Islet of Langerhans (tissue), 1 donor: ENCODE measurements at regions not wholly inside any gene's neighbourhood (a gene's known extent, or its start where the extent isn't known, plus 50 kb on each side); places are given as distances from the start of the nearest gene placed in this dataset.

Experiments used
- FAIRE-seq: peaks from one replicate; lab custom pipeline; 2011; peaks lifted over from hg19 to GRCh38; lab: Jason Lieb, UNC

DNA sequence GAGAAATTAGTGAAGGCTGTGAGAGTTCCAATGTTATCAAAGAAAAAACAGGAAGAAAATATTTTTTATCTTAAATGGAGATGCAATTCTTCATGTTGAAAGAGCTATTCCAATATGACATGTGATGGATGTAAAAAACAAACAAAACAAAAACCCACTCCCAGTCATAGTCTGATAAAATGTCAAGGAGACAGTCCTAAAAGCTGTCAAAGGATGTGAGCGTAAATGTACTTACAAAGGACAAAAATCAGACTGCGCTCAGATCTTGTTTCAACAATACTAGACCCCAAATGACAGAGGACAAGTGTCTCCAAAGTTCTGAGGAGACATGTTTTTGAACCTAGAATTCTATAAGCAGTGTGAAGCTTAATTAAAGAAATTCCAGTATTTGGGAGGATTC lies 265.8 kb downstream of the PLPP3 start:
- no peak for FAIRE-seq

DNA sequence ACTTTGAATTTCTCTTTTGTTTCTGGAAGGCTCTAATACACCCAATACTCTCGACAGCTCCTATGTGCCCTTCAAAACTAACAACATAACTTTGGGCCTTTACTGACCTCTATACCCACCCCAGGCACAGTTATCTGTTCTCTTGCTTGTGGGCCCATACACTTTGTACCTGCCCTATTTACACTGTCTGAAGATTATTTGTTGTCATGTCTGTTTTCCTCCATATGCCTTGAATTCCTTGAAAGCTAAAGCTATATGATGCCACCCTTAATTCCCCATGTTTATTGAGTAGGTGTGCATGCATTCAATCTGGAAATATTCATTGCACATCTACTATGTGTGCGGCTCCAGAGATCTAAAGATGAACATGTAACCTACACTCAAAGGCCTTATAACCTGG lies 267.6 kb downstream of the PLPP3 start:
- FAIRE-seq: no peak

DNA sequence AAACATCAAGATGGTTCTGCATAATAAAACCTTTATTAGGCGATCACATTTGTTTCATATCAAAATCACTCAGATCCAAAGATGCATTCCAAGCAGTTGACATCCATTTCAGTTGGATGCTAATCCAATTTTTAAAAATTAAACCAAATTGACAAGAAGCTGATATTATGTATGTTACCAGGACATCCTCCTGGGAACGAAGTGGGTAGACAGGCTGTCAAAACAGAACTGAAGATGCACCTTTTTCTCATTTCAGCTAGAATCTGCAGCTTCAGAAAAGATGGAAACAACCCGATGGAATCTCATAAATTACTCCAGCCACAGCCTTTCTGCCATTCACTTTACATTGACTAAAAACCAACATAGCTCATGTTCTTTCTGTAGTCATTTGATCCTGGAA lies 268.4 kb downstream of the PLPP3 start:
- FAIRE-seq: no peak

DNA sequence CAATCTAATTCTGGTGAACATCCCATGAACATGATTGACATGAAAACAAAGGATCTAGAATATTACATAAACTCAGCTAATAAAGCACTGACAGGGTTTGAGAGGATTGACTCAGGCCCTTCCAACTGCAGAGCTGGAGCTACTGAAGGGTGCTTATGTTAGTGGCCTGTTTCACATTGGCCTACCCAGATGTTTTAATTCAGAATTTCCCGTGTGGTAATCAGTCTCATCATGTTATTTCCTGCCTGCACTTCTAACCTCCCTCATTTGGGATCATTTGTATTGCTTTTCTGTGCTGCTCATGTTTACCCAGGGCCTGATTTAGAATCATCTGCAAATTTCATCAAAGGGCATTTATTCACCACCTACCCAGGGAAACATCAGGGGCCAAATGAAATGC lies 270.3 kb downstream of the PLPP3 start:
- FAIRE-seq: no peak

DNA sequence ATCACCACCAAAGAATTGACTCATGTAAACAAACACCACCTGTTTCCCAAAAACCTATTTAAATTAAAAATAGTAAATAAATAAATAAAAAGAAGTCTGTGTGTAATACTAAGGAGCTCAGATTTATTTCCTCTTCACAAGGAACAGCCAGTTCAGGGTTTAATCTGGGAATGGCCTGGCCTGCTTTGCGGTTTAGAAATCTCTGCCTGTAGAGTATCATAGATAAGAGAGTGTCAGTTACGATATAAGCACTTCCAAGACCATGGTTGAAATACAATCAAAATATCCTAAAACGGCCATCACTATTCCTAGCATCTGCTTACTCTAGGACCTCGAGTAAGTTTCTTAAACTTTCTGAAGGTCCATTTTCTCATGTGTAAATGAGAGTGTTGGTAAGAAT lies 274.4 kb downstream of the PLPP3 start:
- FAIRE-seq: no peak

DNA sequence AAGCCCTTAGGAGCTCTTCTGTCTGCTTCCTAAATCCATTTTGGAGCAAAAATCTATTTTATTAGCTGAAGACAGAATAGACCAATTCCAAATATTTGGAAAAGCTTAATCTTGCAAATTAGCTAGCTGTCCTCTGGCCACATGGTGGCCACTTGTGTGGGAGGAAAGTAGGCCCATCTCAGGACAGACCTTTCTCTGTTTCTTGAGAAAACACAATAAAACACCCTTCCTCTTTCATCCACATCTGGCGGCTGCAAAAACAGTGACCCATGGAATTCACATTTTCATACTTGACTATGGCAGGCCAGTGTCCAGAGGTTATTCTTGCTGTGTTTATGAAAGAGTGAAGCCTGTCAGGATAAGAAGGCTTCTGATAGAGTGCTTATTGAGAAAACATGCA lies 275.6 kb downstream of the PLPP3 start:
- no peak for FAIRE-seq

DNA sequence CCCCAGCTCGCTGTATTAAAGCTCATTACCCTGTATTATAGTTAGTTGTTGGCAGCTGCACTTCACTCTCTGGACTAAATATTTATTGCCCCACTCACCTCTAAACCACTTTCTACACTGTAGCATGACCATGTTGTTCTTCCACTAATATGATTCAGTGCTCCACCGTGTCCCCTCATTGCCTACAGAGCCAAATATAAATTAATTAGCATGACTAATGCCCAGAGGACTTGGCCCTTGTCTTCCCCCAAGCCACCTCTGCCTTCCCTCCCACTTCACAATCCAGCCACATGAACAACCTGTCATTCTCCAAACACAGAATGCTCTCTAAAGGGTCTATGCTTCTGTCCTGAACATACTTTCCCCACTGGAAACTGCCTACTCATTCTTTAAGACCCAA lies 276.5 kb downstream of the PLPP3 start:
- no peak for FAIRE-seq

DNA sequence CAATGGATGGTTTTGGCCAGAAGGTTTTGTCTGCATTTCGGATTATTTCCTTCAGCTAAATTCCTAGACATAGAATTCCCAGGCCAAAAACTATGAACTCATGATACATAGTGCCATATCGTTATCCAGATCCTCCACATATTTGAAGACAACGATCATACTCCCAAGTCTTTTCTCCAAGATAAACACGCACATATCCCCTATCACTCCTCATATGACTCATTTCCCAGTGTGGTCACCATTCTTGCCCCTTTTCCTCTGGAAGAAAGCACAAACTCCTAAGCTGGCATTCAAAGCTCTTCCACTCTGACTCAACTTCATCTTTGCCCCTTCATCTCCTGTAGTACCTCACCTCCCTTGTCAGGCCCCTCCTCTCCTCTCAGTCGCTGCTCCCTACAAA lies 277.6 kb downstream of the PLPP3 start:
- FAIRE-seq: no peak

DNA sequence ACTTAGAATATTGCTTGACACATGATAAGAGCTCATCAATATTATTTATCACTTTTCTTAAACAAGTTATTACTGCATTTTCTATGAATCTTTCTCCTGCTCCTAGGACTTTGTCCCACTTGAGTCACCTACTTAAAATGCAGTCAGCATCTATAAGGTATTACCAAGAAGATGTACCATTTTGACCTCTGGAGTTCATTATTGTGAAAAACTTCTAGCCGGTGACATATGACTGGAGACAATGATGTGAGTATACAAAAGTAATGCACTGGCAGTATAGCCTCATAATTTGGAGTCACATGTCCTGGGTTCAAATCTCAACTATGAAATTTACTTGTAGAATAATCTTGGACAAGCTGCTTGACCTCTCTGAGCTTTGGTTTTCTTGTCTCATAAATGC lies 278.5 kb downstream of the PLPP3 start:
- FAIRE-seq: no peak

DNA sequence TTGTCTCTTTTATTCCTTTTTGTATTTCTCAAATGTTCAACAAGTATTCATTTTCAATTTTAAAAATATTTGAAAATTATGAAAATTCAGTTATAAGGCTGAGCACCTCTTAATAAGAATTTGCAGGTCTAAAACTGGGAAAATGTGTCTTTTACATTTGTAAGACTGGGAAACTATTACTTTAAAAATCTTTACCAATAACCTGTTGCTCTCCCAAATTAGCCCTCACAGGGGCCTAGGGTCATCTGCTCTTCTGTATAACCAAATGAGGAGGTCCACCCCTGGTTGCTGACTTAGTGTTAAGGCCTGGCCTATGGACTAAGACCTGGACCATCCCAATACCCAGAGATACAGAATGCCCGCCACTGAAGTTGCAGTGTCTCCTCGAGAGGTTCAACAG lies 280.5 kb downstream of the PLPP3 start:
- no peak for FAIRE-seq

DNA sequence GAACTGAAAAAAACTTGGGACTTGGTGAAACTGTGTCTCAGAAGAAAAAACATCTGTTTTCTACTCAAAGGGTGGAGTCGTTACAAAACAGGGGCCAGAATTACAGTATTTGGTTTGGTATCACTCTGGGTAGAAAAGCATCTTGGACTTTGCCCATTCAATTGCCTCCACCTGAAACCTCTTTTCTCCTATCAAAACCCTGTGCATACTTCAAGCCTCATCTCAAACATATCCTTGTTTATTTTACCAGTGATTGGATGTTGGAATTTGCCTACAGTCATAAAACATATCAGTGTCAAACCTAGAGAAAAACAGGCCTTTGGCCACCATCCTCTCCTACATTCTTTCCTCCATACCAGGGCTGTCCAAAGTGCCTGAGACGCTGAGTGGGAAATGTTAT lies 281.5 kb downstream of the PLPP3 start:
- no peak for FAIRE-seq

DNA sequence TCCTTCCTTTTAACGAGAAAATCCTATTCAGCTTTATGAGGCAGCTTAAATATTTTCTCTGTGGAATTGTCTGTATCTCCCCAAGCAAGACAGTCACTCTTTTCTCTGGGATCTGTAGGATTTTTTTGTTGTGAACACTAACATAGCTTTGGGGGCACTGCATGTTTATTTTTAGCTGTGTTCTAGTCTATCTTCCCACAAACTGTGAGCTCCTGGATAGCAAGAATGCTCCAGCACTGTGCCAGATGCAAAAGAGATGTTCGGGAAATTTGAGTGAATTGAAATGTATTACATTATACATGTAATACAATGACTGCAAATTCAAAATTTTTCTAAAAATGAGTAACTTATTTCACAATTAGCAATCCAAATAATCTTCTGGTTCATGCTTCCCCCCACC lies 282.2 kb downstream of the PLPP3 start:
- no peak for FAIRE-seq

DNA sequence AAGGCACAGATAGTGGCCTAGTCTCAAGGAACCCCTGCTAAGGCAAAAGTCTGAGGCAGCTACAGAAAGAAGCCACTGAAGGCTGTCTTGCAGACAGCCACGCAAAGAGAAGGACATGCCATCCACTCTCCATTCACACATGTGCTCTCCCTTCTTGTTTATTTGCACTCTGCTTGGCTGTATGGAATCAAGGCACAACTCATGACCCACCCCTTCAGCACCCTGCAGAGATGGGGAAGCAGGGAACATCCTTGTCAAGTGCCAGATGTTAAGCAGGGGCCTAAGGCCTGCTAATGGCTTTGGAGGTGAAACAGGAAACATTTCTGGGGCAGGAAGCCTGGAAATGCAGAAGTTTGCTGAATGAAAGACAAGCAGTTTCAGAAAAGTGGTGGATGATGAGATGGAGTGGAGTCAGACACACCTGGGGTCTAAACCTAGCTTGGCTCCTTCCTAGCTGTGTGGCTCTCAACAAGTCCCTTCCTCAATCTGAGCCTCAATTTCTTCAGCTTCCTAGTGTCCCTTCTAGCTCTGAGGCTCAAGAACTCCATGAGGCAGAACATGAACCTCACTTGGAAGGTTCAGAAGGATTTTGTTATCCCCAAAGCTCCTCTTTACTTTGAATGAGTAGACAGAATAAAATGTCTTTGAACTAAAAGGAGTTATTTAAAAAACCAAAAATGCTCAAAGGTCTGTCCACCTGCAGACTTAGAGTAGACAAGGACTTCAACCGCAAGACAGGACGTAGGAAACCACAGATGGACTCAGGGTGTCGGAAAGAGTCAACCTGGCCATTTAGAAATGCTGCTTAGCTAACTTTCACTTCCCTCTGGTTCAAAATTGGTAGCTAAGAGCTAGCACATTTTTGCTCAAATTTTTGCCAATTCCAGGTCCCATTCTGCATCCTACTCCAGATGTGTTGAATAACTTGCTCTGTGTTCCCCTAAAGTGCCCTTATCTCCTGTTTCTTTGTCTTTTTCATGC lies 283.1 kb downstream of the PLPP3 start:
- FAIRE-seq: no peak

DNA sequence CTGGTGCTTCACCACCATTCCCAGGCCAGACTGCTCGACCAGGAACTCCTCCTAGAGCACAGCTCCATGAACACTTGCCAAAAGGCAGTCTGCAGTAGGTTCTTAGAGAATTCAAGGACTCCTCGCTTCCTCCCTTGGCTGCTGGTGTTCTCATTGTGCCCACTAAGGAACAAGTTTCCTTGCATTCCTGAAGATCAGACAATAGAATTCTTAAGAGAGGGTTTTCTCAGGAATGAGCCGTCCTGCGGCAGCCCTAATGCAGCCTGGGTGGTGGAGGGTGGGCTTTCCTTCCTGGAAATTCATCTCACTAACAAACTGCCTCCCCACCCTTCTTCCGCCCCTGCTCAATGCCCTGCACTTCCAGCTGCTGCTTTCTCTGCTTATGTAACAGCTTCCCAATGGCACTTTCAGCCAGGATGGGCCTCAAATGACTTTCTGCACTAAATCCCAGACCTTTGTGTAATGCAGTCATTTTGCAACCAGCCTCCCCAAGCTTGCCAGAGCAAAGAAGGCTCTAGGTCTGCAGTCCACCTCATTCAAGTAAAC lies 287.9 kb downstream of the PLPP3 start:
- FAIRE-seq: no peak

DNA sequence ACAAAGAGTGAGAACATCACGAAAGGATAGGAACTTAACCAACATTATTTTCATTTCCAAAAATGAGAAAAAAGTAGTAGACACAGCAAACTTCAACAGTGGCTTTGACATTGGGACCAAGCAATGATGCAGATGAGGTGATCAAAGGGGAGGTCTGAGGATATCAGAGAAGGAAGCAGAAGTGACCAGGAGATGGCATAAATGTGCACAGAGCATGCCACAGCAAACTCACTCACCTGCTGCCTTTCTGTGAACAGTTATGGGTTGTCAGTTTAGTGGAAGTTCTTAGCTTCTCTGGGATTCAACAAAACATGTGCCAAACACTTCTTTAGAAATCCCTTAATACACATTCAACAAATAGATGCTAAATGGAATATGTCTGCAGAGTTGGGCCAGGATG lies 290.1 kb downstream of the PLPP3 start:
- FAIRE-seq: no peak

DNA sequence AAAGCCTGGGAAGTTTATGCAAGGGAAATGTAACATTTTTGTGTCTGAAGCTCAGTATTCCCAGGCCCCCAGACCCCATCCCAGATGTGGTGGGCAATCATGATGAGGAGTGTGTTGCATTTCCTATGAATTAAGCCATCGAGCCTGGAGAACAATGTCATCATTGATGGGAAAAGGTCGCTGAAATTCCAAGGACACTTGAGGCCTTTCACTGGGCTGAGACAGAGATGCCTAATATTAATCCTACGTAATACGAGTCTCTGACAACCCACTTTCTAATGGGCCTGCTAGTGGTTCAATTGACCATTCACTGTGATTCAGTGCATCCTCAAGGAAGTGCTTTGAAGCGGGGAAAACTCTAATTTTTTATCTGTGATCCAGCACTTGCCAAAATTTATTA lies 291.6 kb downstream of the PLPP3 start:
- no peak for FAIRE-seq

DNA sequence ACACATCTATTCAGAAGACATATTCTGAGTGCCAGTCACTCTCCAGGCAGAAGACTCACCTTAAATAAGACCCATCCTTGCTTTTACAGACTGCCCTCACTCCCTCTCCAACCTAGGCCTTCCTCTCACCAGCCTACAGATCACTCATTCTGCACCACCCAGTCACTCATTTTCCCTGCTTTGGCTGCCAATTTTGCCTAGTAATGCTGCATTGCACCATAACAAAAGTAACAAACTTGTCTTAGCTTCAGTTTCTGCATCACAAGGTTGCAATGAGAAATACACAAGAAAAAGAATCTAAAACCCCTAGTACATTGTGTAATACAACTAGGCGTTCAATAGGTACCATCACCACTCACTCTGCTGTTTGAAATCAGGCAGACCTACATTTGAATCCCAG lies 292.4 kb downstream of the PLPP3 start:
- FAIRE-seq: no peak

DNA sequence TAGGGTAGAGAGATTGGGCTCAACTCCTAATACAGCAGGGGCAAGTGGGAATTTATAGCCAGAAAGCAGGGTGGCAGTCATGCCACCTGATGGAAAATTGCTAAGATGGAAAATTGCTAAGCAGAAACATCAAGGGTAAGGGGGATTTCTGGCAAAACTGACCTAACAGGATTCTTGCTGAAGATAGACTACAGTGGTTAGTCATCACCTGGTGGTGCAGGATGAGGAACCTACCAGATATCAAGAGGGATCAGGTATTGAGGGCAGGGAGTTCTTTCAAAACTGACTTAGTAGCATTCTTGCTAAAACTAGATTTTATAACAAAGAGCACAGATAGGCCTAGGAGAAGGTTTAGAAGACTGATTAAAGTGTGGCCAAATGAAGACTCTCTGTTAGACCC lies 292.9 kb downstream of the PLPP3 start:
- FAIRE-seq: no peak

DNA sequence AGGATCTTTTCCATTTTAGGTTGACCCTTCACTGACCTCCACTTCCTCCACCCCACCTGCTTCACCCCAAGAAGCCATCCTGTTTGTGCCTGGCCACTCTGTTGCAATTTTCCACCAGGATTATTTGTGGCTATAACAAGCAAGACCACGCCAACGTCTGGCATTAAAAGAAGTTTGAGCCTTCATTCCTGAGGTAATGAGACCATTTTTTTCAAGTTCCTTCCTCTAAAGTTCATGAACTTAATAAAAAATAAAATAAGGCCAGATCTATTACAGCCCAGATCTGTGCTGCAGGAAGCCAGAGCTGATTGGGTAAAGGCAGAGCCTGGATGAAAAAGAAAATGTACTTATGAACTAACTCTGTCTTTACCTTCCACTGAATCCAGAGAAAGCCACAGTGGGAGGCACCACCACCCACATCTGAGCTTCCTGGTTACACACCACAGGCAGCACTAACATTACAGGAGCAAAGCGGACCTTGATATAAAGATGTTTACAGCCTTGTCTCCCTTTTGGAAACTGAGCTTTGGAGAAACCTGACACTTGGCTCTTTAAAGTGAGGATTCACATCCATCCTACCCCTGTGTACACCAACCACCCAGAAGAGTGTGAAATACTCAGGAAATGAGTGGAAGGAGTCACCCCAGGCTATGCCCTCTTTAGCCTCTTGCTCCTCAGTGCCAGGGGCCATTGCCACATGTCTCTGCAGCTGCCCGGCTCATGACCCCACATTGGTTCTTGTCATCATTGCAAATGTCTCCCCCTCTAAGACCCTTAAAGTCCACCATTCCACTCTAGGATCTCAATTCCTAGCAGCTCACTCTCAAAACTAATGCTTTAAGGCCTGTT lies 293.6 kb downstream of the PLPP3 start:
- FAIRE-seq: no peak

DNA sequence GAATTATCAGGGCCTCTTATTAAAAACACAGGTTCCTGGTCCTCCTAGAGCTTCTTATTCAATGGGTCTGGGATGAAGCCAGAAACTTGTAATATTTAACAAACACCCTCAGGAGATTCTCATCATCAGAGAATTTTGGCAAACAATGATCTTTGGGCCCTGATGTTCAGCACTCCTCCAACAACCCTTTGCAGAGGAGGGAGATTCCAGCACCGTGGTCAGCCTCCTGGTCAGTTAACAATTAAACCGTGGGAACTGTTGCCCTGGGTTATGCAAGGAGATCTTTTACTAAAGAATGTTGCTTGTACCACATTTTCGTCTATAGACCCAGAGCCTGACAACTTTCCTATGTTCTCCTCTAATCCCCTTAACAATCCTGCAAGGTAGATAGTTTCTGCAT lies 294.4 kb downstream of the PLPP3 start:
- no peak for FAIRE-seq

DNA sequence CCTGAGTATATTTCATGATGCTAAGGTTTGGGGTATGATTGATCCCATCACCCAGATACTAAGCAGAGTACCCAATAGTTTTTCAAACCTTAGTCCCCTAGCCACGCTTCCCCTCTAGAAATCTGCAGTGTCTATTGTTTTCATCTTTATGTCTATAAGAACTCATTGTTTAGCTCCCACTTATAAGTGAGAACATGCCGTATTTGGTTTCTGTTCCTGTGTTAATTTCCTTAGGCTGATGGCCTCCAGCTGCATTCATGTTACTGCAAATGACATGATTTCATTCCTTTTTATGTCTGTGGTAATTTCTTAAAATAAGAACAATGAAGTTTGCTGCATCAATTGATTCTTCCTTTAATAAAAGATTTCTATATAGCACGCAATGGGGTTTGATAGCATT lies 301.3 kb downstream of the PLPP3 start:
- no peak for FAIRE-seq

DNA sequence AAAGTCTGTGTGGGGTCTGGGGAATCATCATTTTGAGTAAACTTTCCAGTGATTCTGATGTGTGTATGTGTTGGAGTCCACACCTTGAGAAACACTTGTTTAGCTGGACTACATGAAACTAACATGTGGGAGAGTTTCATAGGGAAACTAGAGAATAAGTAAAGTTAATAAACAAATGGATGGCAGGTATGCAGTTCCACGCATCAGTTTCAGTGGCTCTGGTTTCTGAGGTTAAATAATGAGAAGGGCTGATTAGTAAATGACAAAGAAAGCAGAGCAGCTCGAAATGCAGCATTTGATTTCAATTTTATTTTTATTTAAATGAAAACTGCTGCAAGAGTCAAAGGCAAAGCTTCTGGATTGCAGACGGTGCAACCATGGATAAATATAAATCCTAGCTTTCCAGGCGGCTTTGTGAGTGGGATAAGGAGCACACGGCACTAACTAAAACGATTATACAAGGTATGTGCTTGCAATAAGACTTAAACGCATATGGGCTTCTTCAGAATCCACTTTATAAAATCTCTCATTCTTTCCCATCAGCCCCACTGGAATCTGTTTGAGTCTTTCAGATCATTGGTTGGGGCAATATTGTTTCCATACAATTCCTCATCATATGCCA lies 310.7 kb downstream of the PLPP3 start:
- FAIRE-seq: no peak

DNA sequence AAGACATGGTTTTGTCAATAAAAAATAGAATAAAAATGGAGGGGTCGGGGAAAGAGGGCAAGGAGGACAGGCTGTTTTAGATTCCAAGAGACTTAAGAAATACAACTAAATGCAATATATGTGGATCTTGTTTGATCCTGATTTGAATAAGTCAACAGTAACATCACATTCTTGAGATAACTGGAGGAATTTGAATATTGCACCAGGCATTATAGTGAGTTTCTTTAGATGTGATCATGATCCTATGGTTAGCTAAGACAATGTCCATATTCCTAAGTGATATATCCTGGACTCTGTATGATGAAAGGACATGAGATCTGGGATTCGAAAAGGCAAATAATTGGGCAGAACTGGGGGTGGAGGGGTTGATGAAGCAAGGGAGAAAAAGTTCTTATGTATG lies 311.8 kb downstream of the PLPP3 start:
- FAIRE-seq: no peak
